ENCODE measurements at regions not wholly inside any gene's neighbourhood (a gene's known extent, or its start where the extent isn't known, plus 50 kb on each side); places are given as distances from the start of the nearest gene placed in this dataset.

DNA sequence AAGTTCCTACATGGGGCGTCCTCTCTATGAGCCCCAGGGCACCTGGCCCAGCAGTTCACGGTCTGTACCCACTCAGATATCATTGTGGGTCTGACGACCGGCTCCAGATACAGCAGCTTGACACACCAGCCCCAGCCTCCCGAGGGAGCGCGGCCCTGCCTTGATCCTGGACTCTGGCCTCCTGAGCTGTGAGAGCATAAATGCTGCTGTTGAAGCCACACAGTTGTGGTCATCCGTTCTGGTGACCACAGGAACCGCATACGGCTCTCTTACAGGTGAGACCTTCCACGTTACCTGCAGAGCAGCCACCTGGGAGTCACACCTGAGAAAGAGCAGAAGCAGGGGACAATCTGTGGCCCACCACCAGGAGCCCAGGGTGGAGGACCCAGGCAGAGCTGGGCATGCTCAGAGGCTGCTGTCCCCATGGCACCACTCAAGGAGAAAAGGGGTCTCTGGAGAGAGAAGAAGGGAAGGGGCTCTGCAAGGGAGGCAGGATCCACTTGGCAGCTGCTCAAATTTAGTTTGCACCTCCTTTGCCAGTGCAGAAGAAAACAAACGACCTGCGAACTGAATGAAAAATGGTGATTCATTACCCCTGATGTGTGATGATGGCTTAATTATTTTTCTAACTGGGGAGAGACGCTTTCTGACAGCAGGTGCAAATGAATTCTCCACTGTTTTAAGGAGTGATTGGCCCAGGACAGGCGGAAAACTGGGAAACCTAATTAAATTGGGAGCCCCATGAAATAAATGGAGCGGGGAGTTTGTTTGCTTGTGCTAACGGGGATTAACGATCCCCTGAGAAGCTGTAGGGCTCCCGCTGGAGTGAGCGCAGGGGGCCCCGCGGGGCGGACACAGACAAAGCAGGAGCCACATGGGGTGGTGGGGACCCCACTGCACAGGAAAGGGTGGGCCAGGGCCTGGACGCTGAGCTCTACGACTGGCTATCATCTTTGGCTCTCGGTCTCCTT lies 208.9 kb downstream of the RBFOX3 start:
- Histone ChIP-seq H3K9ac (ENCODE audit: low read length) (no peak overlapping the region), H3K4me3 (ENCODE audit: low read length) (no peak overlapping the region), H3K79me2 (replicated peaks; ENCODE audit: insufficient read depth, low read length) (no peaks in the 10 kb centered on the region), H4K20me1 (ENCODE audit: insufficient read depth) (no peaks in the 10 kb centered on the region), H3F3A (ENCODE audit: insufficient read depth, low read length, poor library complexity, severe bottlenecking) (no peaks in the 10 kb centered on the region), H2AFZ (ENCODE audit: low read depth, low read length) (no peak overlapping the region), H3K36me3 (ENCODE audit: insufficient read depth, low read length) (no peaks in the 10 kb centered on the region), H3K4me2 (ENCODE audit: low read length) (no peak overlapping the region), H3K9me2 (ENCODE audit: insufficient read depth, low read length) (no peaks in the 10 kb centered on the region), H3K27ac (ENCODE audit: low read length) (no peak overlapping the region), H3K27me3 (ENCODE audit: insufficient read depth, low read depth, low read length) (peaks cover 4% of the 10 kb centered on the region), H3K9me3 (ENCODE audit: low read length) (no peaks in the 10 kb centered on the region)
- TF ChIP-seq, protein P1, sequence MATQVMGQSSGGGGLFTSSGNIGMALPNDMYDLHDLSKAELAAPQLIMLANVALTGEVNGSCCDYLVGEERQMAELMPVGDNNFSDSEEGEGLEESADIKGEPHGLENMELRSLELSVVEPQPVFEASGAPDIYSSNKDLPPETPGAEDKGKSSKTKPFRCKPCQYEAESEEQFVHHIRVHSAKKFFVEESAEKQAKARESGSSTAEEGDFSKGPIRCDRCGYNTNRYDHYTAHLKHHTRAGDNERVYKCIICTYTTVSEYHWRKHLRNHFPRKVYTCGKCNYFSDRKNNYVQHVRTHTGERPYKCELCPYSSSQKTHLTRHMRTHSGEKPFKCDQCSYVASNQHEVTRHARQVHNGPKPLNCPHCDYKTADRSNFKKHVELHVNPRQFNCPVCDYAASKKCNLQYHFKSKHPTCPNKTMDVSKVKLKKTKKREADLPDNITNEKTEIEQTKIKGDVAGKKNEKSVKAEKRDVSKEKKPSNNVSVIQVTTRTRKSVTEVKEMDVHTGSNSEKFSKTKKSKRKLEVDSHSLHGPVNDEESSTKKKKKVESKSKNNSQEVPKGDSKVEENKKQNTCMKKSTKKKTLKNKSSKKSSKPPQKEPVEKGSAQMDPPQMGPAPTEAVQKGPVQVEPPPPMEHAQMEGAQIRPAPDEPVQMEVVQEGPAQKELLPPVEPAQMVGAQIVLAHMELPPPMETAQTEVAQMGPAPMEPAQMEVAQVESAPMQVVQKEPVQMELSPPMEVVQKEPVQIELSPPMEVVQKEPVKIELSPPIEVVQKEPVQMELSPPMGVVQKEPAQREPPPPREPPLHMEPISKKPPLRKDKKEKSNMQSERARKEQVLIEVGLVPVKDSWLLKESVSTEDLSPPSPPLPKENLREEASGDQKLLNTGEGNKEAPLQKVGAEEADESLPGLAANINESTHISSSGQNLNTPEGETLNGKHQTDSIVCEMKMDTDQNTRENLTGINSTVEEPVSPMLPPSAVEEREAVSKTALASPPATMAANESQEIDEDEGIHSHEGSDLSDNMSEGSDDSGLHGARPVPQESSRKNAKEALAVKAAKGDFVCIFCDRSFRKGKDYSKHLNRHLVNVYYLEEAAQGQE (IDR thresholded peaks at IDR 0.05; ENCODE audit: borderline replicate concordance): no peak
- TF ChIP-seq EZH2 (IDR thresholded peaks at IDR 0.05; ENCODE audit: borderline replicate concordance, insufficient read depth, low read length, poor library complexity, severe bottlenecking) (no peak), MXI1 (conservative IDR thresholded peaks at IDR 0.05; ENCODE audit: poor library complexity, severe bottlenecking) (no peak), SMC3 (conservative IDR thresholded peaks at IDR 0.05; ENCODE audit: poor library complexity) (no peak), POLR2AphosphoS5 (IDR thresholded peaks at IDR 0.05) (no peak), TAF1 (IDR thresholded peaks at IDR 0.05; ENCODE audit: low read depth) (no peak), RAD21 (conservative IDR thresholded peaks at IDR 0.05) (no peak), EP300 (conservative IDR thresholded peaks at IDR 0.05; ENCODE audit: poor library complexity, severe bottlenecking) (no peak)
- TF ChIP-seq, protein P2, sequence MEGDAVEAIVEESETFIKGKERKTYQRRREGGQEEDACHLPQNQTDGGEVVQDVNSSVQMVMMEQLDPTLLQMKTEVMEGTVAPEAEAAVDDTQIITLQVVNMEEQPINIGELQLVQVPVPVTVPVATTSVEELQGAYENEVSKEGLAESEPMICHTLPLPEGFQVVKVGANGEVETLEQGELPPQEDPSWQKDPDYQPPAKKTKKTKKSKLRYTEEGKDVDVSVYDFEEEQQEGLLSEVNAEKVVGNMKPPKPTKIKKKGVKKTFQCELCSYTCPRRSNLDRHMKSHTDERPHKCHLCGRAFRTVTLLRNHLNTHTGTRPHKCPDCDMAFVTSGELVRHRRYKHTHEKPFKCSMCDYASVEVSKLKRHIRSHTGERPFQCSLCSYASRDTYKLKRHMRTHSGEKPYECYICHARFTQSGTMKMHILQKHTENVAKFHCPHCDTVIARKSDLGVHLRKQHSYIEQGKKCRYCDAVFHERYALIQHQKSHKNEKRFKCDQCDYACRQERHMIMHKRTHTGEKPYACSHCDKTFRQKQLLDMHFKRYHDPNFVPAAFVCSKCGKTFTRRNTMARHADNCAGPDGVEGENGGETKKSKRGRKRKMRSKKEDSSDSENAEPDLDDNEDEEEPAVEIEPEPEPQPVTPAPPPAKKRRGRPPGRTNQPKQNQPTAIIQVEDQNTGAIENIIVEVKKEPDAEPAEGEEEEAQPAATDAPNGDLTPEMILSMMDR (IDR thresholded peaks at IDR 0.05; ENCODE audit: poor library complexity, severe bottlenecking): no peak

DNA sequence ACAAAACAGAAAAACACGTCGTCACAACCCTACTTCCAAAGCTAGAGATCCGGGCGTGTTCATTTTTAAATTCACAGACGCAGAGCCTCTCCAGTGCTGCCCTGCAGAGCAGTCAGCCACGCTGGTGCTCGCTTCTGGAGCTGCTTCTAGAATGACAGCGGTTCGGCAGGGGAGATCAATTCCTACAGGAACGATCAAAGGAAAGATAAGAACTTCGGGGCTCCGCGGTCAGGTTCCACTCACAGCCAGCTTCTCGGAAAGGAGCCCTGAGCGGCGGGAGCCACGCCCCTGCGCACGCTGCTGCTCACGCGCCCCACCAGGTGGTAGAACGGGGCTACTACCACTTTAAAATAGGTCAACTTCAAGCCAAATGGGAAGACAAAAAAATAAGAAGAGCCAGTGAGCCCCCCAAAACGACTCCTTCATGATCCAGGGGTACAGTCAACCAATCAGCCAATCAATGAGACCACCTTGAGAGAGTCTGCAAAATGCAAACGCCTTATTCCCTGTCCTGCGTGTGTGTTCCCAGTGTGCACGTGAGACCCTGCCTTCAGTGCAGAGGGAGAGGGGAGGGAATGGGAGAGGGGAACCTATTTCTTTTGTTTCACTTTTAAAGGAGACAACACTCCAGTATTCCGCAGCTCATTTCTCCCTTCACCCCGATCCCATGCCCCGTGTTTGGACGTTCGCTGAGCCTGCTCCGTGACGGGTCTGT lies 209.7 kb downstream of the RBFOX3 start:
- no peaks in the 10 kb centered on the region for H3K9me2 ChIP-seq (ENCODE audit: insufficient read depth, low read length)
- H4K20me1 ChIP-seq (ENCODE audit: insufficient read depth): no peaks in the 10 kb centered on the region
- no peak overlapping the region for H2AFZ ChIP-seq (ENCODE audit: low read depth, low read length)
- H3K4me2 ChIP-seq (ENCODE audit: low read length): no peak overlapping the region
- H3K36me3 ChIP-seq (ENCODE audit: insufficient read depth, low read length): no peaks in the 10 kb centered on the region
- H3K79me2 ChIP-seq (replicated peaks; ENCODE audit: insufficient read depth, low read length): no peaks in the 10 kb centered on the region
- H3K27me3 ChIP-seq (ENCODE audit: insufficient read depth, low read depth, low read length): peaks cover 4% of the 10 kb centered on the region
- H3K9ac ChIP-seq (ENCODE audit: low read length): no peak overlapping the region
- H3F3A ChIP-seq (ENCODE audit: insufficient read depth, low read length, poor library complexity, severe bottlenecking): no peaks in the 10 kb centered on the region
- peak overlapping the region; percentile 52 for H3K4me3 ChIP-seq (ENCODE audit: low read length)
- H3K27ac ChIP-seq (ENCODE audit: low read length): no peak overlapping the region
- H3K9me3 ChIP-seq (ENCODE audit: low read length): no peaks in the 10 kb centered on the region
- TF ChIP-seq POLR2AphosphoS5 (IDR thresholded peaks at IDR 0.05) (no peak), EP300 (conservative IDR thresholded peaks at IDR 0.05; ENCODE audit: poor library complexity, severe bottlenecking) (no peak), RAD21 (conservative IDR thresholded peaks at IDR 0.05) (peak; percentile 75), SMC3 (conservative IDR thresholded peaks at IDR 0.05; ENCODE audit: poor library complexity) (peak; percentile 87), TAF1 (IDR thresholded peaks at IDR 0.05; ENCODE audit: low read depth) (no peak), EZH2 (IDR thresholded peaks at IDR 0.05; ENCODE audit: borderline replicate concordance, insufficient read depth, low read length, poor library complexity, severe bottlenecking) (no peak), MXI1 (conservative IDR thresholded peaks at IDR 0.05; ENCODE audit: poor library complexity, severe bottlenecking) (peak; percentile 18)
- TF ChIP-seq, protein P1 (IDR thresholded peaks at IDR 0.05; ENCODE audit: borderline replicate concordance): no peak
- TF ChIP-seq, protein P2 (IDR thresholded peaks at IDR 0.05; ENCODE audit: poor library complexity, severe bottlenecking): peak; percentile 93

Measured in neural cell (in vitro differentiated cells).